Activated effector memory CD4-positive, alpha-beta T cell treated with anti-CD3 and anti-CD28 coated beads, Interleukin-2, amount 50 U/mL, for 16 hours (primary cell): ENCODE measurements at regions not wholly inside any gene's neighbourhood (a gene's known extent, or its start where the extent isn't known, plus 50 kb on each side); places are given as distances from the start of the nearest gene placed in this dataset.

Experiments
- DNase-seq: peaks from one replicate; pipeline ENCODE4 v3.0.0-alpha.2; 2020

- DNase-seq: no peak
These were observed 448.6 kb downstream of the ZNF608 start for GRCh38 chr5:124297826-124298225.

GRCh38 chr5:124292322-124292855 is 454.1 kb downstream of the ZNF608 start:
- DNase-seq: no peak

DNA sequence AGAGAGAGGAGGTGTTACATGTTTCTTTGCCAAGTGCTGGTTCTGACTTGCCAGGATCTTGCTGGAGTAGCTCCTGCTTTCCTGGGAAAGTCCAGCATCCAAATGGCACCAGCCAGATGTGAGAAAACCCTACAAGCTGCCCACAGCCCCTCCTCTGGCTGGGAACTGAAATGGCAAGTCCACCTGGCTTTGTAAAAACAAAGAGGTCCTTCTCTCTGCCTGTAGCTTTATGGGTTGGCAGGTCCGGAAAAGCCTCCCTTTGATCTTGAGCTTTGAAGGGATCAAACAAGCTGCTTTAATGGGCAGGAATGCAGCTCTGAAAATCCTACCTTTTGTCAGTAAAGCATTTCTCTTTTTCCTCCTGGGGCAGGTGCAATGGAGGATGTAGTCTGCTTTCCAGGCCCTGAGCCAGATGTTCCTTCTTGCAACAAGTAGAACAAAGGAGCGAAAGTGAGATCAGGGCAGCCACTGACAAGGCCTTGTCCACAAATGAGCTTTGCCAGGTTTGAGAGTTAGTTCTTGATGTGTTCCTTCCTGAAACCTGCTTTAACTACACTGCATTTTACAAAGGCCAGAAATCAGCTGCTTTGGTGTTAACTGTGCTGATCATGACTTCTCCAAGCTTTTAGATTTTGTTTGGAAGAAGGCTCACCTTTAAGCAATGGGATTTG is 456.7 kb downstream of the ZNF608 start:
- DNase-seq: no peak

DNA sequence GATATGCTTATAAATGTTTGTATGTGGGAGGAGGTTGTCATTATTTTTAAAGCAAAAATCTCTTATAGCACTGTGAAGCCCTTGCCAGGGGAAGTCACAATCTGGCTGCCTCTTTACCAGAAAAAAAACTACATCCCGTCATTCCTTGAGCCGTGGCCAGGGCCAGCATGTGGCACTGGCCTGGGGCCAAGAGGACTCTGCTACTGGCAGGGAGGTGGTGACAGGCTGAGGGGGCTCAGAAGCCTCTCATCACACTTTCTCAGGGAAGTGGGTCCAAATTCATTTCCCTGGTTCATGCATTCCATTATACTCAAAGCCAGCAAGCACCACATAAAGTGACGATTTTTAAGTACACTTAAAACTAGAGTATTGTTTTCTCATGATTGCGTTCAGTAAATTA is 457.3 kb downstream of the ZNF608 start:
- DNase-seq: no peak

- DNase-seq: no peak
These were observed 458.6 kb downstream of the ZNF608 start for GRCh38 chr5:124287813-124288212.

DNA sequence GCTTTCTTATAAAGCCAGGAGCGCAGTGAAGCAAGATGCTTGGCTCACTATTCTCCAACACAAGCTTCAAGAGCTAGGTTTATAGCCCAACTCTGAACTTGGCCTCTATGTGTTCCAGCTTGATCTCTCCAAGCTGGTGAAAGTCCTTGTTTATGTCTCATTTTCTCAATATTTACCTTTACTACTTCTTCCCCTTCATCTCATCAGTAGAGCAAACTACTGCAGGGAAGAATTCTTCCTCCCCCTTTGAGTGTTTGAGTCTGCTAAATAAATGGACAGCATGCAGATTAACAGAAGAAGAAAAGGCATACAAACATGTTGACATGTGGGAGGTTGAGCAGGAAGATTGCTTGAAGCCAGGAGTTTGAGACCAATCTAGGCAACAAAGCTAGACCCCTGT is 460.7 kb downstream of the ZNF608 start:
- no peak for DNase-seq

GRCh38 chr5:124285071-124285470 is 461.4 kb downstream of the ZNF608 start:
- DNase-seq: no peak

- DNase-seq: no peak
These were observed 463.4 kb downstream of the ZNF608 start for GRCh38 chr5:124283031-124283430.

GRCh38 chr5:124280079-124280478 is 466.4 kb downstream of the ZNF608 start:
- DNase-seq: no peak

GRCh38 chr5:124279146-124279876 is 467.1 kb downstream of the ZNF608 start:
- no peak for DNase-seq

DNA sequence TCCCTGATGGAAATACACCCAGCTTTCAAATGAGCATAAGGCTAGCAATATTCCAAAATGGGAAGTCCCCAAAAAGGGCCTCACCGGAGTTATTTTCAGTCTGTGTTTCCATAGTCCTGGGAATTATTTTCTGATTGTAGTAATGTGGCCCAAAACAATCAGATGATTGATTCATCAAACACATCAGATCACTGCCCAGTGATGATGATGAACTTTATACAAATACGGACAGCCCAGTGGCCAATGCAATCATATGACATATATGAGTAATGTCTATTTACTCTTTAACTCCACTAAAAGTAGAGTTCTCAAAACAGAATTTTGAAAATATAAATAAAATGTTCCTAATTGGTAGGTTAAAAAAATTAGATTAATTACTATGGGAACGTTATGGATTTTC is 467.8 kb downstream of the ZNF608 start:
- no peak for DNase-seq

GRCh38 chr5:124277767-124278545 is 468.5 kb downstream of the ZNF608 start:
- DNase-seq: no peak

GRCh38 chr5:124276166-124276565 is 470.3 kb downstream of the ZNF608 start:
- DNase-seq: no peak

GRCh38 chr5:124274949-124275348 is 471.5 kb downstream of the ZNF608 start:
- DNase-seq: no peak

GRCh38 chr5:124264499-124264898 is 481.9 kb downstream of the ZNF608 start:
- no peak for DNase-seq

DNA sequence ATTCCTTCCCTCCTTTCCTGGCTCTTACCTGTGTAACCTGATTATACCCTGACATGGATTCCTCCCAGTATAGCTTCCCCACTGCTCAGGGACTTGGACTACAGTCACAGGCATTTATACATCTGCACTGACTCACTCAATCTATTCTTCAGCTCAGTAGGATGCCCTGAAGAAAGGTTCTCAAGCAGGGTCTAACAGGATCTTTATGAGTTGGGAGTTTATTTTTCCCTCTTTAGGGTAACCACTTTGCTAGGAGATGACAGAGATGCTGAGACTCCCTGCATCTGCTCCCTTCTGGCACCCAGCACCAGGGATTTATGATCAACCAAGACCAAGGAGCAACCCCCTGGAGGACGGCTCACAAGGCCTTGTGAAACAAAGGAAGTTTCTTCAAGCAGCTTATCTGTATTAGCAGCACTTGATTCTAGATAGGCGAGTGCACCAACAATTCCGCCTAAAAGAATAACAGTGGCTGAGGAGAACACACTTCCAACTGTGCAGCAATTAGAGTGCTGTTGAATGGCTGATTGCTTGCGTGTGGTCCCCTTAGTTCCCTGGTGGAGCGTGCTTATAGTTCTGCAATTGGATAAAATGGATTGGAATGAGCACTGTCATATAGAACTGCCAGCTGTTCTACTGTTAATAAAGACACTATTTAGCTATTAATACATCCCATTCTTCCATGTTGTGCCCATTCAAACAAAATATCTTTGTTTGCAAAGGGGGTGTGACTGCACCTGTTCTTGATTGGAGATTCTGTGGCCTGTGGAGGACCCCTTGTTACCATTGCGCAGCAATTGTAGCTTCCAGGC is 482.6 kb downstream of the ZNF608 start:
- no peak for DNase-seq

DNA sequence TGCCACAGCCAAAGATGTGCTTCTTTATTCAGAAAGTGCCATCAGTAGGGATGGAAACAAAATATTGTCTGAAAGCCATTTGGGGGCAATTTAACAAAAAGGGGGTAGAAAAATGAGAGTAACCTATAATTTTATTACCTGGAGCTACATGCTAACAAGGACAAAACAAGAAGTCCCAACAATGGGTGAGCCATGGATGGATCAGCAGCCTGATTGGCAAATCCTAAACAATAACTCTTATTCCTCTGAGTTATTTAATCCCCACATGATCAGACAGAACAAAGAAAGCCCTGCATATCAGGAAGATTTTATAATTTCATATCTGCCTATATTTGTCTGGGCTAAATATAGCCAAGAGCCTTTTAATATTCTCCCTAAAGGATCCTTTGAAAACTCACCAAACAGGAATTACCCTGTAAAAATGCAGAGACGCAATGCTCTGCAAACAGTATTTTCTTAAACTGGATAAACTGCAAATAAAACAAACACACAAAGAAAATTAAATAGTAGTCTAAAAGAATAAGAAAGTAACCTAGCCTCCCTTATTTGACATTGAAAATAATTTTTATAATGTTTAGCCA is 483.4 kb downstream of the ZNF608 start:
- DNase-seq: no peak

GRCh38 chr5:124262470-124262869 is 484.0 kb downstream of the ZNF608 start:
- no peak for DNase-seq

- no peak for DNase-seq
These were observed 484.6 kb downstream of the ZNF608 start for GRCh38 chr5:124261848-124262247.

DNA sequence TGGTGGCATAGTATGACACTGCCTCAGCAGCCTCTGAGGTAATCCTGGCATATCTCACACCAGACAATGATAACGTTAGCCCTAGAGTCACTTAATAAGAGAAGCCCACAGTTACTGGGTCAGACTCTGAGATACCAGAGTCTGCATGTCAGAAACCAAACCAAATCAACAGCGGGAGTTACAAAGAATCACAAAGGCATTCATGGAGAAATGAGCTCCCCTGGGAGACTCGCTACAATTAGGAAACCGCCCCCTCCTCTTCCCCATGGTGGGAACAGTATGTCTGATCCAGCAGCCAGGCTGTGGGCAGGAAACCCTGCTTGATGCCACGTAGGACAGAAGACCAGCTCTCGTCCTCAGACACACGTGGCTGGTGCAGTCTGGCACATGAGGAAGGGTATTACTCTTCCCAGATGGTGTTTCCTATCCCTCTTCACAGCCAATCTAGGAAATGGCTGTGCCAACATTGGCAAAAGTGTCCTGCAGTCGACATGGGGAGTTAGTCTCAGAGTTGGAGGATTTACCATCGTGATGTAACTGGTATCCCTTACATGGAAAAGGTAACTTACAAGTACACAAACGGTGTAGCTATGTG is 485.4 kb downstream of the ZNF608 start:
- no peak for DNase-seq

- DNase-seq: no peak
These were observed 487.4 kb downstream of the ZNF608 start for GRCh38 chr5:124259017-124259416.

- no peak for DNase-seq
These were observed 489.4 kb downstream of the ZNF608 start for GRCh38 chr5:124257048-124257447.
